HUDEP-2 (cell line): ENCODE measurements at regions not wholly inside any gene's neighbourhood (a gene's known extent, or its start where the extent isn't known, plus 50 kb on each side); places are given as distances from the start of the nearest gene placed in this dataset.

Source experiments
- DNase-seq, 76 experiments: peaks; one replicate each; lab custom pipeline; 2025; ENCODE audit not compliant: unreplicated experiment in 76 of 76; lab: John Stamatoyannopoulos, UW

DNA sequence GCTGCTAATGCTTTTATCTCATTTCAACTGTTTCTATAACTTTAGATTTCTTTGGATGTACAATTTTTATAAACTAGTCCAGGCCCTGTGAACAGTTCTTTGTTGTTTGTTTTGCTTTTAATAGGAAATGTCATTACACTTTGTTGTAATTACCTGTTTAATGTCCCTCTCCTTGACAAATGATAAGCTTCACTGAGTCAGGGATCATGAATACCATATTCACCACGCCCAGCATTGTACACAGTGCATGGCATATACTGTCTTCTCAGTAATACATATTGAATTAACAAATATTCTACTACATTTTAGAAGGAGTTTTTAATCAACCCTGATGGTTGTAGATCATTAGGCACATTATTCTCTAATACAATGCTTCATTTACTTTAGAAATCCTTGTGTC is 1105.0 kb downstream of the MAT2B start:
- no peak for DNase-seq

GRCh38 chr5:164614707-164615106 is 1109.3 kb downstream of the MAT2B start:
- DNase-seq, result no peak

GRCh38 chr5:164617290-164617689 is 1111.9 kb downstream of the MAT2B start:
- no peak for DNase-seq

- DNase-seq, result no peak
These were observed 1121.6 kb downstream of the MAT2B start for GRCh38 chr5:164627021-164627420.

GRCh38 chr5:164636456-164636855 is 1131.0 kb downstream of the MAT2B start:
- DNase-seq, result no peak

DNA sequence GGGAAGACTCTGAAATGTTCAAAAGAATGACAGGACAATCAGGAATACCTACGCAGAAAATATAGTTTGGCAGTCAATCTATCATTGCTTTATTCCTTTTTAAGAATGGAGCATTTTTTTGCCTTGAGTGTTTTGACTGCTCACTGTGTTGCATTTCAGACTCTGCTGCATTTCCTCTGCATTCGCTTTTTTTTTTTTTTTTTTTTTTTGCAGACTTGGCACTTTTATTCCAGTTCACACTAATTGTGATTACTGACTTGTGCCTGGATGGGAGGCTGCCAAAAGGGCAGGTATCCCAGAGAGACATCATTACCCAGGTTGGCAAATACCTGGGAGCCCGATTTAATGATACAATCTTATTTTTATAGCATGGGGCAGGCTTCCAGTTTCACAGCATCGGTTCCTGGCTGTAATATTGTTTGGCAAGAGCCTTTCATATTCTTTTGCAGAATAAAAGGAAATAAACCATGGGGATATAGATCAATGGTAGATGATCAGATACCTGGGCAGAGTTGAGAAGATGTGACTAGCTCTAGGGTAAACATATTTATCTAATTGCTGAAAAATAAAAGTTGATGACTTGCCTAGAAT is 1132.6 kb downstream of the MAT2B start:
- DNase-seq, result no peak

DNA sequence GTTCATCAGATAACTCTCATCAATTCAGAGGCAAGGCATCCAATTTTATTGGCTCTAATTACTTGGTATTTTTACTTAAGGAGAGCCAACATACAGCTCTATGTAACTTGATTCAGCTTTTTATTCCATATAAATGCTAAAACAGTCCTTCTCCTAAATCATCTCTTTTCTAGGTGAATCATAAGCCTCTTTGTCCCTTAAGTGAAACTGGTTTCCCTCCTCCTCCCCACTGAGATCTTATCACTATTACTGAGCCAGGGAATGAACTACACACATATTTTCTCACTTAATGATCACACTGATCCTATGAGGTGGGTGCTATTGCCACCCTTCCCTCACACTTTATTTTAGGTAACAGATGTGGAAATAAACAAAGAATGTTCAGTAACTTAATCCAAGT is 1143.8 kb downstream of the MAT2B start:
- DNase-seq, result no peak

DNA sequence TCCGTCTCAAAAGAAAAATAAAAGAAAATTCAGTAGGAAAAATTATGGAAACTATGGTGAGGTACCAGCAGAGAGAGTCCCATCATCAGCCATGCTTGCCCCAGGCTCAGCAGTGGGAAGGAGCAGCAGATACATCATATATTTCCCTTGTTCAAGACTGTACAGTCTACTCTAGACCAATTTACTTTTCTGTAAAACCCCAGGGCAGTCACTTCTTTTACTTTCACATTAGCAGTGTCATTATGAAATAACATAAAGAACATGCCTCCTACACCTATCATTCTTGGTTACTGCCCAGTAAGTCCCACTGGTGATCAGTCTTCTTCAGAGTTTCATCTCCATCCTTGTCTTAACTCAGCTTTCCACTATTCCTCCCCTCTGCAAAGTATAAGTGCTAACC is 1145.0 kb downstream of the MAT2B start:
- no peak for DNase-seq

DNA sequence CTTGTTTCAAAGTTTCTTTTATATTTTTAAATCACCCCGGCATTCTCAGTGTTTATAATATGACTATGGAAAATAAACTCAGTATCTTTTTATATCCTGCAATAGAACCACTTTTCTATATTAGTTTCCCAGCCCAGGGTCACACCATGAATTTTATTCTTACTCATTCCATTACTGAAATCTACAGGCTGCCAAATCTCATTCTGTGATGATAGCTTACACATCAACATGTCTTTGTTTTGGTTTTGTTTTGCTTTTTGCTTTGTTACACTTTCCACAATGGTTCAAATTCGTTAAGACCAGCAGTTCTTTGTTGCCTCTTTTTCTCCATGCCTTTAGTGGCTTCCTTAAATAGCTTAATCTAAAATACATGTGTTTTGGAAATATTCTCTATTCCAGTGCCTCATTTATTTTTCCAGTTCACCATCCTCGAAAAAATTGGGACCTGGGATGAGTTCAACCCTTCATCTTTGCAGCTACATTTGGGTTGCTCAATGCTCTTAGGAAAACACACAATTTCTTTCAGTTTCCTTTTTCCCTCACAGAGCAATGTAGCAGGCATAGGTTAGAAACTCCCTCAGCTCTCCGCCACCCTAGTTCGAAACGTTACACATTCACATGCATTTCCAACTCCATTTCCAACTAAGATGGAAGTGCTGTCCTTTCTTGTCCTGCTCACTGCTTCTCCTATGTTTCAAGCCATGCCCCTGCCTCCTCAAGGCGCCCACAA is 1146.3 kb downstream of the MAT2B start:
- DNase-seq, result no peak

- DNase-seq, result no peak
These were observed 1146.8 kb downstream of the MAT2B start for GRCh38 chr5:164652276-164652660.

DNA sequence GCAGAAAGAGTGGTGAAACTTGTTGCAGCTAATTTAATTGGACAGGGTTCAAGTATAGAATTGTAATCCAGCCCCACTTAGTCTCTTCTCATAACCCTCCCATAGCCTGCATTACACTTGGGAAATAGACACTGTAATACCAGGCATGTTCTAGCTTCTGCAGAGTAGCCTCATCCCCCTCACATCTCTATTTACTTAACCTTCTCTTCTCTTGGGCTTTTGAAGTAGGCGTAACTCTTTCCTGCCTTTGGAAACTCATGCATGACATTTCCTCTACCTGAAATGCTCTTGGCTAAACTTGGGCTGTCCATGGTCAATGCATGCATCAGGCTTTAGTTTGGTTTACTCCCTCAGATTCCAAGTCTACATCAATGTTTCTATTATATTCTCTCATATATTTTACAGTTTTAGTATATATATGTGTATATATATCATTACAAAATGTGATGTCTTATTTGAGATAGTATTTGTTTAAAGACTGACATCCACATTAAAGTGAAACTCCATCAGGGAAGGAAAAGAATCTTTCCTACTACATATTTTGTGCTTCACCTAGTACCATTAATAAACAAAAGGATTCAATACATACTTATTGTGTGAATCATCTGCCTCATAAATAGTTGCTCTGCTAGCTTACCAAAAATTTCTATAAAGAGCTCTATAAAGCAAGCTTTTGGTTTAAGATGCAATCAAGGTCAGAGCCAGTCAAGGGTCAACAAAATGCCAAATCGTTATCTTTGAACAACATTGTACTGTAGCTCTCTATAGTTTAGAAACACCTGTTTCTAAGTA is 1158.0 kb downstream of the MAT2B start:
- no peak for DNase-seq

DNA sequence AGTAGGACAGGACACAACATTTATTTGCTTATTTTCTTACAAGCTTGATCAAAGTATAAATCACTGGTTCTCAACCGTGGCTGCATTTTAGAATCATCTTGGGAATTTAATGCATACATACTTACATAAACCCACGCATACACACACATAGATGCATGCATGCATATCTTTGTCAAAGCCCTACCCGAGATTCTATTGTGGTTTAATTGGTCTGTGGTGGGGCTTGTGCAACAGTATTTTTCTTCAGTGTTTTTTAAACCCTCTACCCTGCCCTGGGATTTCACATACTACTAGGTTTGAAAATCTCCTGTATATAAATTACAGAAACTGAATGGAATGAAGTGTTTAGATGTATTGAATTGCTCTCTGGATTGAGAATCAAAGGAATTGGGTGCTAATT is 1166.2 kb downstream of the MAT2B start:
- DNase-seq, result no peak

GRCh38 chr5:164672205-164672604 is 1166.8 kb downstream of the MAT2B start:
- DNase-seq, result no peak

- DNase-seq, result no peak
These were observed 1167.7 kb downstream of the MAT2B start for GRCh38 chr5:164672931-164673694.

GRCh38 chr5:164679461-164679860 is 1174.0 kb downstream of the MAT2B start:
- DNase-seq, result no peak

- no peak for DNase-seq
These were observed 1174.8 kb downstream of the MAT2B start for GRCh38 chr5:164680216-164680615.

- no peak for DNase-seq
These were observed 1175.5 kb downstream of the MAT2B start for GRCh38 chr5:164680812-164681520.

GRCh38 chr5:164687391-164687790 is 1182.0 kb downstream of the MAT2B start:
- no peak for DNase-seq

DNA sequence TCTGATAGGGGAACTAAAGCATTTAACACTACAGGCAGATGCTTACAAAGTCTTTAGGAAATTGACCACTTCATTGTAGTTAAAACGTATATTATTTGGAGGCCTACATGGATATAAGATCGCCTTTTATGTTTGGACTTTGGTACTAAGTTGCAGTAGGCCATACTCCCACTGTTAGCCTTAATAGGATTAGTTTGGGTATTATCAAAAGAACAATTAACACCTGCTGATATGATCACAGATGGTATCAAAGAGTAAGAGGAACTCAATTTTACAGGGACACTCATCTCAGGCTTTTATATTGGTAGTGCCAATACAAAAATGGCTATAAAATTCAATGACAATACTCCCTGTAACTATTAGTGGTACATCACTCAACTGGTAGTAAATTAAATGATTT is 1183.0 kb downstream of the MAT2B start:
- no peak for DNase-seq

DNA sequence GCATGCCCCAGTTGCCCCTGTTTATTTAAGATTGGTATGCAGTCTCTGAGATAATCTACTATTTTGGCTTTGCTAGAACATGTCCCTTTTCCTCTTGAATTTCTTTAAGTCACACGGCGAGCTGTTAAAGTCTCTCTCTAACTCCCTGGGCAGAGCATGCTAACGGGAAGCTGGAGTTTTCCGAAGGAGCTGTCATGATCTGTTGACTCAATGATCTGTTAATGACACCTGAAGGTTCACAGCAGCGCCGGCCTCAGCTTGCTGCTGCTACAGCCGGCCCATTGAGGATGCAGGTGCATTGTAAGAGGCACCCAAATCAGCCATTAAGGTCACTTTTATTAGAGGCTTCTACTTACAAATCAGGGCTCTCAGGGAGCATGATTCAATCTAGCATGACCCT is 1203.4 kb downstream of the MAT2B start:
- DNase-seq, result no peak

- DNase-seq, result no peak
These were observed 1208.3 kb downstream of the MAT2B start for GRCh38 chr5:164713682-164714081.
